IPS-NIHi7 (cell line): ENCODE measurements at regions not wholly inside any gene's neighbourhood (a gene's known extent, or its start where the extent isn't known, plus 50 kb on each side); places are given as distances from the start of the nearest gene placed in this dataset.
"Not testable (repeated sequence)": the region's sequence is repeated elsewhere in the genome, so short reads cannot be mapped to it uniquely, and the experiment has no call there.

Experiments
- DNase-seq: peaks from one replicate; pipeline ENCODE4 v3.0.0; 2012; ENCODE audit warnings: mixed read lengths; ENCODE audit errors: extremely low spot score

DNA sequence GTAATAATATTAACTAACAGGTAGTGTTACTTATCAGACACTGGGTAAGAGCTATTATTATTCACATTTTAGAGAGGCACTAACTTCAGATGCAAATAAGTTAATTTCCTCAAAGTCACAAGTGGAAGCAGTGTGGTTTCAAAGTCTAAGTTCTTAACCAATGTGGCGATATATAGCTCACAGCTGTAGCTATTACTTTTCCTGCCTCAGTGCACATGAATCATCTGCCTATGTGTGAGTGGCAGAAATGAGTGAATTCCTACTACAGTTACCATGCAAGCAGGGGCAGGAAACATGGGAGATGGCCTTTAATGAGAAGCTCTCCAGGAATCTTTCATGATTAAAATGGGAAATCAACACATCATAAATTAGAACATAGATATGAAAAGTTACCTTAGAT, 126.2 kb upstream of the EYA4 start:
- DNase-seq = no peak

DNA sequence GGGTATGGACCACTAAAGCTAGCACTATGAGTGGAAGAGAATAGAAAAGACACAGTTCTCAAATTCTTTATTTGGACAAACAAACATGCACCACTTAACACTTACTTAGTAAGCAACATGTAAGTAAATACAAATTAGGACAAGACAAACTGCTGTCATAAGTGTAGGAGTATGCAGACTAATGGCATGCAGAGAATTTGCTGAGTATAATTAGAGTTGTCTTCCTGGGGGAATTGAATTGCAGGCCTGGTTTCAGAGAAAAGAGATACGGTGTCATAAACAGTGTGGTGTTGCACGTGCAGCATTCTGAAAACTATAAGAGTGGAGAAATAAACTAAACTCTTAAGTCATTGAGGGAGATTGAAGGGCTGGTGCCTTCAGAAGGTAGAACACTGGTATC, 125.2 kb upstream of the EYA4 start:
- DNase-seq = no peak

DNA sequence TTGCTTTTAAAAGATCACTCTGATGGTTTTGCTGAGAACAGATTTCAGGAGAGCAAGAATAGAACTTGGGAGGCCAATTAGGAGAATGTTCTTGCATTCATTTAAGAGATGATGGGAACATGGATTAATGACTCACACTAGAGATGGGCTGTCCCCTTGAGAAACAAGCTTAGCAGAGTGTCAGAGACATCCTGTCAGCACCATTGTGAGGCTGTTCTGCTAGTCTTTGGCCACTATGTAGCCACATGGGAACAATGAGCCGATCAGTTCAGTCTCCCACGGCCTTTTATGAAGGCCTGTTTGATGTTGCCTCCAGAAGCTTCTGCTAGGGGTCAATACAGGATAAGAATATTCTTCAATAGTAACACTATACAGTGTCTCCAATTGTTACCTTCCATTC, 113.0 kb upstream of the EYA4 start:
- DNase-seq = no peak

DNA sequence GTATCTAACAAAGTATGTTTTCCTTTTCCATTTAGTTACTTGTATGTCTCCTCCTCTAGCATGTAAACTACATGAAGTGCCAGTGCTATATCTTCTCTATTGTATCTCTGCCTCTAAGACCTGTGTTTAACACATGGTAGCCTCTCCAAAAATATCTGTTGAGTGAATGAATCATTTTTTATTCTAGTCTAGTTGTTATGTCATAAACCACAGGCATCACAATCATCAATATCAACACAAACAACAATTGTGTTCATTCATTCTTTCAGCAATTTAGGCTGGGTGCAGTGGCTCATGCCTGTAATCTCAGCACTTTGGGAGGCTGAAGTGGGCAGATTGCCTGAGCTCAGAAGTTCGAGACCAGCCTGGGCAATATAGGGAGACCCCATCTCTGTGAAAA, 111.6 kb upstream of the EYA4 start:
- no peak for DNase-seq

DNA sequence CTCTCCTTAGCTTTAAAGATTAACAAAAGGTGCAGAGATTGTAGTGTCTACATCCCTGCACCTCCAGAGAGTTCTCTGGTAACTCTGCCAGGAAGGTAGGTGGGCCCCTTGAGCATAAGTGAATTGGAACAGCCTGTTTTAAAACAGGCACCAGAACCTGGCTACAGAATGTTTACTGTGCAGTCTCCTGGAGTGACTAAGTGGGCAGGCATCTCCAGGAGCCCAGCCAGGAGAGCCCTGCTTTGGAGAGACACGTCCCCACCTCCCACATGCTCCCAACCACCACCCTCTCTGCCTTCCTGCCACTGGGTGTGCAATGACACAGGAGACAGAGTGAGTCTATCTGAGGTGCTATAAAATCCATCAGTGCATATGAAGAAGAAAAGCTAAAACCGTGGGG, 110.3 kb upstream of the EYA4 start:
- no peak for DNase-seq

DNA sequence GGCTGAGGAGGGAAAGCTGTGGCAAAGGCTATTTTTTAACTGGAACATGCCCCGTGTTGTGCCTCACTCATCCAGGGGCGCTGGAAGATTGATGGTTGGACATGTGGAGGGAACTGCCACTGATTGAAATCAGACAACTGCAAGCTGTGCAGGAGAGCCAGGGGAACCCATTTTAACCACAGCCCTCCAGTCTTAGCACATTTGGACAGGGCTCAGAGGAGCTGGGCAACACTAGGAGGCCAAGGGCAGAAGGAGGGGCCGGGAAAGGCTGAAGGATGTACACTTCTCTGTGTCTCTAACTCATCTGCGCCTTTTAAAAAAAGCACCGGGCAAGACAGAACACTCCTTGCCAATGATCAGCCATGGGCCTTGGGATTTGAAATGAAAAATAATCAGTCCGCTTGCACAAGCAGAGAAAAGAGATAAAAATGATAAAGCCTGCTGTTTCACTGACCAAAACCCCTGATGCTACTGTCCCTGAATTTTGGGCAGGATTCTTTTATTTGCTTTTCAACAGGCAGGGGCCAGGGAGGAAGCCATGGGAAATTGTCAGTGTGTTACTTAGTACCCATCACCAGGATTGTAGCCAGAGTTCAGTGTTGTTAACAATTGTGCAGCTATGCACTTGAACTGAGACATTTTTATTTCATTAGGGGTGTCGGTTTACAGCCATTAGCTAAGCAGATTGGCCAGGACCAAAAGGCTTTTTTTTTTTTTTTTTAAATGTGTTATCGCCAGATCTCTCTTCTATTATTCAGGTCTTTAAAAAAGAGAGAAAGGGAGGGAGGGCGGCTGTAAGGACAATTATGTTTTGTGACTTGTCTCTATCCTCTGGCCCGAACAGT, 109.3 kb upstream of the EYA4 start:
- no peak for DNase-seq

DNA sequence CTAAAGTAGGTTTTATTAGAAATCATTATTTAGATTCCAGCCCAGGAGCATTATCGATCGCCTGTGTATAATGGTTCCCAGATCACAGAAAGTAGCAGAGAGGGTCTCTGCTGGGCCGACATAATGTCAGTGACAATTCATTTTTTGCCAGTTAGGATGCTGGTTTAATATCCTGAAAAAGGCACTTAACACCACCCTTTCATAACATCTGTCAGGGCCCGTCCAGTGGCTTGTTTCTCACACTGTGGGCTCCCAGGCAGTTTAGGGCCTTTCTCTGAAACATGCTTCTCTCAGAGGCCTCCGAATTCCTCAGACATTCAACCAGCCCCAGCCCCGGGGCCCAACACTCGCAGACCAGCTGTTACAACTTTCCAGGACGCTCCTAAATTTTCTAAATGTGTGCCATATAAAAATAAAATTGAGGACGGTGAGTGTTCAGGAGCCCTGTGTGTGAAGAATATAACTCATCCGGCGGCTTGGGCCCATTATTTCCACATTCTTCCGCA, 108.6 kb upstream of the EYA4 start:
- no peak for DNase-seq

DNA sequence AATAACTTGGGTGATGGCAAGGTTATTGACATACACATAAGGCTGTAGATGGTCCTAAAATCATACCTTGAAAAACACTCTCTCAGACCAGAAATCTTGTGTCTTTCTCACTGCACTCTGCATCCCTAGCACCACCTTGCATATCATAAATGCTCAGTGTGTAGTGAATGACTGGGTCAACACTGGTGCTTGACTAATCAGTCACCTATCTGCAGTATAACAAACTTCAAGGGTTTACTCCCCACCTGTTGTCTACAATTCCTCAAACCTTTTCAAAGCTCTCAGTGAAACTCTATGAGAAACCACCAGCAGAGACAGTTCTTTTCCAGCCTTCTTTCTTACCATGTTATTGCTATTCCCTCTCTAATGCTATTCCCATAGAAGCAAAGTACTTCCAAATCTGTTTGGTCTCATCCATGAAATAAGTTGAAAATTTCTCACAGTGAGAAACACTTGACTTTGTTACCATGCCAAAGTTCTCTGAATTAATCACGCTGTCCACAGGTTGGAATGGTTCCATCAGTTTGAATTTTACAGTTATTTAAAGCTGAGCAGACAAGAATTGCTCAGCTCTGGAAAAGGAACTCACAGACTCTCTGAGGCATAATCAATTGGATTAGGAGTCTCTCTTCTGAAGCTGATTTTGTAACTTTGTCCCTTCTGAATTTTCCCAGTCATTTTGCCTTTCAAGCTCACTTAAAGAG, 104.8 kb upstream of the EYA4 start:
- DNase-seq = no peak

DNA sequence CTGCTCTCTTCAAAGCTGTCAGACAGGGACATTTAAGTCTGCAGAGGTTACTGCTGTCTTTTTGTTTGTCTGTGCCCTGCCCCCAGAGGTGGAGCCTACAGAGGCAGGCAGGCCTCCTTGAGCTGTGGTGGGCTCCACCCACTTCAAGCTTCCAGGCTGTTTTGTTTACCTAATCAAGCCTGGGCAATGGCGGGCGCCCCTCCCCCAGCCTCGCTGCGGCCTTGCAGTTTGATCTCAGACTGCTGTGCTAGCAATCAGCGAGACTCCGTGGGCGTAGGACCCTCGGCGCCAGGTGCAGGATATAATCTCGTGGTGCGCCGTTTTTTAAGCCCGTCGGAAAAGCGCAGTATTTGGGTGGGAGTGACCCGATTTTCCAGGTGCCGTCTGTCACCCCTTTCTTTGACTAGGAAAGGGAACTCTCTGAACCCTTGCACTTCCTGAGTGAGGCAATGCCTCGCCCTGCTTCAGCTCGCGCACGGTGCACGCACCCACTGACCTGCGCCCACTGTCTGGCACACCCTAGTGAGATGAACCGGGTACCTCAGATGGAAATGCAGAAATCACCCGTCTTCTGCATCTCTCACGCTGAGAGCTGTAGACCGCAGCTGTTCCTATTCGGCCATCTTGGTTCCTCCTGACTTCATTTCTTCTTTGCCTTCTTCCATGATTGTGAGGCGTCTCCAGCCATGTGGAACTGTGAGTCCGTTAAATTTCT, 93.5 kb upstream of the EYA4 start:
- DNase-seq = not testable (repeated sequence)

DNA sequence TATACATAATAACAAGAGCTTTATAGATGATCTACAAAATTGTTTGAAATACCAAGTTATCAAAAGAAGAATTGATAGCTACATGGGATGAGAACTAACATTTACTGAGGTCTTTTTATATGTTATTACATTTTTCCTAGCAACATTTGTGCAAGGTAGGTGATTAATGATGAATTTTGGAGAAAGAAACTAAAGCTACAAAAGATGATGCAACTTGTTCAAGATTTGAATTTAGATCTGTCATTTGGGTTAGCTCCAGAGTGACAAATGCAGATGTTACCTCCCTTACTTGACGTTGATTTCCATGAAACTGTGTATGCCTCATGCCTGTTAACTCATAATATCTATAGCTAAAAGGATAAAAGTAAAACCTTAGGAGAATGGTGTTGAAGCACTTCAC, 84.5 kb upstream of the EYA4 start:
- no peak for DNase-seq

DNA sequence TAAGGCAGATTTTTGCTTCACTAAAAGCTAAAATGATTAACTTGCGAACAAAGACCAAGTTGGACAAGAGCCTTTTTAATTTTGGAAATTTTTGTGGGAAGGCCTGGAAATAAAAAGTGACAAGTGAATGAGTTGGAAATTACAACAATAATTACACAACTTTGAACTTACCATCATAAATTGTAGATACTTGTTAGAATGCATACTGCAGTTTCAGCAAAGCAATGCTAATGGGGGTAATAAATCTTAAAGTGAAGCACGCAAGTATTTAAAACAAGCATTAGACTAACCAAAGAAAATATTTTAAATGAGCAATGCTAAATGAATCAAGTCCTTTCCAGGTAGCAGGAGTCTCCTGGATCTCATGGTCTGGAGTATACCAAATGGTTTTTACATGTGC, 83.2 kb upstream of the EYA4 start:
- no peak for DNase-seq

DNA sequence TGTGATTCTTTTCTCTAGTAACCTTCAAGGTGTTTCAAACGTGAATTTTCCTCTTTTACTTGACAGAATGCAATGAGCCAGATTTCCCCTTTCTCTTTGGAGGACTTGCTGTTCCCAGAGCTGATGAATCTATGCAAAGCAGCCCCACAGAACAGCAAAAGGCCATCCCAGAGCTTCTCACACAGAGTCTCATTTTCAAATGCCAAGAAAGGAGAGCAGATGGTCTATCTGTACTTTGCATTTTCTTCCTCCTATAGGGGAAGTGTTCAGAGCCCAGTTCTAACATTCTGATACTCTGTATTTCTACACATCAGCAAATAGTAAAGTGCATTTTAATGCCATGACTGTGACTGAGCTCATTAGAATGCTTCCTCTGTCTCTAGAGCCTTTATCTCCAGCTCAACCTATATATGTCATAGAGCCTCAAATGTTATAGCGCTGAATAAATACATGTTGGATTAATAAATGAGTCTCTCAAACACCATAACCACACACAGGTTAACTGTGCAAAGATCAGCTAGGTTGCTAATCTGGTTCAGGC, 81.8 kb upstream of the EYA4 start:
- DNase-seq = no peak

DNA sequence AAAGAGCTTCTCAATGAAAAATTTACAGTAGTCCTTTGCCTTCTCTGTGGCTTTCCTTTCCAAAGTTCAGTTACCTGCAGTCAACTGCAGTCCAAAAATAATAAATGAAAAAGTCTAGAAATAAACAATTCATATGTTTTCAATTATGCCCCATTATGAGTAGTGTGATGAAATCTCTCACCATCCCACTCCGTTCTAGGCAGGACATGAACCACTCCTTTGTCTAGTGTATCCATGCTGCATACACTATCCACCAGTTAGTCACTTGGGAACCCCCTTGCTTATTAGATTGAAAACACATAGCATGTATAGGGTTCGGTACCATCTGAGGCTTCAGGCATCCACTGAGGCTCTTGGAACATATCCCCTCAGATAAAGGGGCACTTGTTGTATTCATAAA, 80.6 kb upstream of the EYA4 start:
- DNase-seq = no peak

DNA sequence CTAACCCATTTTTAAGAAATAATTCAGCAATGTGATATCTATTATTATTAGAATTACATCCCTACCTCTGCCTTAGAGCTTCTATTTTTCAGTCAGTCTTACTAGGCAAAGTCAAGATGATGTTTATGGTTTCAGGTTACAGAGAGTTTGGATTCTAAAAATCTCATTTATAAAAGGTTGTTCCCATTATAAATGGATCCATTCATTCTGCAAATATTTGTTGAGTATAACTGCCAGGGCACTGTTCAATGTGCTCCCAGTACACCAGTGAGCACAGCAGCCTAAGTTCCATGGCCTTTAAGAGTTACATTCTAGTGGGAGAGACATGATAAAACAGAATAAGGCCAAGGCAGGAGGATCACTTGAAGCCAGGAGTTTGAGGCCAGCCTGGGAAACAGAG, 75.9 kb upstream of the EYA4 start:
- DNase-seq = no peak

DNA sequence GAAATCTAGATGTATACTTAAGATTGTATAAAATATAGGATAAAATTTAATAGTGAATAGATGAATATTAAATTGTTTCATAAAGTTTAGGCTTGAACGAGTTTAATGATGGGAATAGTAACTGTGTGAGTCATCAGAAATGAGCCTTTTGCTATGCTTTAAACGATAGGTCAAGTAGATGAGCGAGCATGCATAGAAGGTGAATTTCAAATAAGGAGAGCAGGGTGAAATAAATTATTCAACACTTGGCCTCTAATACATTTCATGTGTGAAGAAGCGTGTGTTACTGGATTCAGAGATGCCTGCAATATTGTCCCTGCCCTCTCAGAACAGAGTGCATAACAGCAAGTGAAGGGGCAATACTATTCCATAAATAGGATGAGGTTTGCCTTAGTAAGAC, 74.4 kb upstream of the EYA4 start:
- DNase-seq = no peak

DNA sequence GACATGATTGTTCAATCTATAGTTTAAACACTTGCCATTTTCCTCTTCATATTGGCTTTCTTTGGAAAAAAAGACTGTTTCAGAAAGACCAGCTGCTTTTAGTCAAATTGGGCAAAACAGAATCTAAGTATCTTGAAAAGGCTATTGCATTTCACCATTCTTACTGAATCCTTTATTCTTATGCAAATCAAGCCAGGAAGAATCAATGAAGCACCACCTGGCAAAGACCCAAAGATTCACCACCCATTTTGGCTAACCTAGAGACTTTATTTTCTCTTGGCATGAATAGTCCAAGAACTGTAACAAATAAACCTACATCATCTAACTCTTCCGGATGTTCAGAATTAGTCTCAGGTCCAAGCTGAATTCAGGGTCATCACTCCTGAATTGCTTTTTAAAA, 71.3 kb upstream of the EYA4 start:
- DNase-seq = no peak

DNA sequence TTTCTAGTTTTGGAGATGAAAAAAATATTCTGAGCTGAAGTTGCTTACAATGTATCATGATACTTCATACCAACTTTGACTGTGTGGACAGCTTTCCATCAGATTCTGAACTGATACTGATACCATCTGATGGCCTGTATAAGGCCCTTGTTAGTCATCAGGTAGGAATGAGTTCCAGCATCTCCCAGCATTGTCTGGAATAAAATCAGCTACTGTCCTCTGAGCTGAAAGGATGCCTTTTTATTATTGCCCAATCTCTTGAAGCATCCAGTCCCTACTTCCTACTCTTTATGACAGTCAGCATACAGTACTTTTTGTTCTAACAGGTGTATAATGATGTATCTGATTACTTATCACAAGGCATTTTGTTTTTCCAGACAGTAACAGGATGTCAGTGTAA, 70.6 kb upstream of the EYA4 start:
- no peak for DNase-seq

DNA sequence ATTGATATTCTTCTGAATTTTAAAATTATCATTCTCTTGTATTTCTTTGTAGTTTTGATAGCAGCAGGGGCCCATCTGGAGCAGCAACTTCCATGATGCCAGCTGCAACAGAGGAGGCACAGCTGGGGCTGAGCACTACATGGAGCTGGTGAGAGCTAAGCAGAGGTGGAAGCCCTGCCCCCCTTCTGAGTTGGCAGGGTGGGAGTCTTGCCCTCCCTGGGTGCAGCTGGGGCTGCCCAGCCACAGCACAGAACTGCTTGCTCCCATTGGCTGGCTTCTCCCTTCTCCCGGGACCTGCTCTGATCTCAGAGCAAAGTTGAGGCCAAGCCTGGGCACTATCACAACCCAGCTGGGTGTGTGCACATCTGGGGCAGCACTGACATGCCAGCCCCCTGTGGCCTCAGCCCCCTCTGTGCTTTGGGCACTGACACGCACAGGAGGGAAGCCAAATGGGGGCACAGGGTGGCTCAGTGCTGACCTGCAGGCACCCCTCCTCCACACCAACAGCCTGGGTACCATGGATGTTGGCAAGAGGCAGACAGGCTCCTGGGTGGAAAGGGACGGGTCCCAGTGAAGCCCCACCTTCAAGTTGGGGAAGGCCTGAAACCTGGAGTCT, 69.1 kb upstream of the EYA4 start:
- no peak for DNase-seq

DNA sequence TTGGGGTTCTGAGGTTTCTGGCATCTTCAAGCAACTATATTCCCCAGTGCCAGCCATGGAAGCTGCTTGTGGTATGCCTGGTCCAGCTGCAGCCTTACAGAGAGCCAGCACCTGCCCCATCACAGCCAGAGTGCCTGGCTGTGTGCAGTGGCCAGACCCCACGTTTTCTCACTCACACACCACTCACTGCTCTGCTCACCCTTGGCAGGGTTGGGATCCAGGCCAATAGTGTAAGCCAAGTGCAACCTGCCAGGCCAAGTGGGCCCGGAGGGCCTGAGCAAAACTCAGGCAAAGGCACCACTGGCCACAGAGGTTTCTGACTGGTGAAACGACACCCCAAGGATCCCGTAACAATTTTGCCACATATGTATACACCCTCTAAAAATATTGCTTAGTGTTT, 67.9 kb upstream of the EYA4 start:
- no peak for DNase-seq

DNA sequence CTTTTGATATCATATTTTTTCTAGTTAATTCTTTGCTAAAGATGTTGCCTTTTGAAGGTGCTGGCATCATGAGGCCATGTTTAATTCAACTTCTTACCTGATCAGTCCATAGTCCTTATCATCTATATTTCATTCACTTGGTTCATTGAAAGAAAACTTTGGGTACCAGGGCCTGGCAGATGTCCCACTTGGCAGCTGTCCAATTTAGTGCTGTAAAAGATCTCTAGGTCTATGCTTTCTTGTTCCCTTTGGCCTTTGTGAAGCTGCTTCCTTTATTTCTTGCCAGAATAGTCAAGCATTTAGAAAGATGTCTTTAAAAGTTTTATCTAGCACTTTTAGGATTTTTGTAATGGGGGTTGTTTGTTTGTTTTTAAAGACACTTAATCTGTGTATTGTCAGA, 61.7 kb upstream of the EYA4 start:
- no peak for DNase-seq

DNA sequence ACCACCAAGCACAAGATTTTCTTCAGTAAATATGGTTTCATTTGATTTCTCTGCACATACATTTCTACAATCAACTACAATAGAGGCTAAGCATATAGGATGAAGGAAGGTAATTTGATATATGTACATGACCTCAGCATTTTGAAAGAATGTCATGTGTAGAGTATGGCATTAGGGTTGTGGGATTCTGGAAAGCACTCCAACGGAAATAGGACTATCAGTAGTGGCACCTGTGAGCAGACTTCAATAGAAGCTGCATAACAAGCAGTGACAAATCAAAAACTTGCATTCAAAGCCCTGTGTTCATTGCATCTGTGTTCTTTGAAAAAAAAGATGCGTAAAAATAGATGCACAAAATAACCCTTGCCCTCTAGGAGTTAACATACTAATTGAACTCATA, 57.5 kb upstream of the EYA4 start:
- no peak for DNase-seq

DNA sequence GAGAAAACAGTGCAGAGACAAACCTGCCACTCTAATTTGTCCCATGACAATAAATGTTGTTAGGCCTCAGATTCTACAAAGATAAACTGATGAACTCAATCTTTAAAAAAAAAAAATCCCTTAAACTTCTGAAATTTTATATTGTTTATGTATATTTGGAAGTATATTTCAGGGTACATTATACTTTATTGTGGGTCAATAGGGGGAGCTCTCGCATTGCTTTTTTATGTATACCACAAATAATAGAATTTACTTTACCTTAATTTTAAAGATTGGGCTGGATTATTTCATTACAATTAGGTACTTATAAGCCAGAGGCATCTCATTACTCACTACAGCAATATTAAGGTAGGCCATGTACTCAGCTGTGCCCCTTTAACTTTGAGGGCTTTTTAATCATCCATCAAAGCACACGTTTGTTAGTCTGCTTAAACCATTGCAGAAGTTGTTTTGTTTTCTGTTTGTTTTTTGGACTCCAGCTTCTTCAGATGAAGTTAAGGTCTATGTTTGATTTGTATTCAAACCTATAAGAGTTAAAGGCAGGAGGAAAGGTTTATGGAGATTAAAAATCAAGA, 56.3 kb upstream of the EYA4 start:
- no peak for DNase-seq
